H9 (cell line): ENCODE measurements at regions not wholly inside any gene's neighbourhood (a gene's known extent, or its start where the extent isn't known, plus 50 kb on each side); places are given as distances from the start of the nearest gene placed in this dataset.

Experiments used
- DNase-seq: peaks from one replicate; pipeline ENCODE4 v3.0.0-alpha.2; 2017
- H2AFZ ChIP-seq: one replicate; pipeline ENCODE4 v1.6.1; 2013; ENCODE audit warnings: mild to moderate bottlenecking, low read length, control low read depth, moderate library complexity
- H2AK5ac ChIP-seq: 2 replicates; pipeline ENCODE4 v1.6.1; 2013; ENCODE audit warnings: low read length, control low read depth, mixed read lengths; ENCODE audit not compliant: insufficient read length
- H2BK120ac ChIP-seq: one replicate; pipeline ENCODE4 v1.6.1; 2013; ENCODE audit warnings: low read depth, mild to moderate bottlenecking, low read length, control low read depth, inconsistent platforms; ENCODE audit not compliant: poor library complexity, severe bottlenecking
- H2BK12ac ChIP-seq: 2 replicates; pipeline ENCODE4 v1.6.1; 2013; ENCODE audit warnings: low read length, control low read depth, mixed read lengths, low read depth; ENCODE audit not compliant: insufficient read length
- H2BK15ac ChIP-seq: 2 replicates; pipeline ENCODE4 v1.6.1; 2013; ENCODE audit warnings: low read depth, low read length, control low read depth
- H2BK20ac ChIP-seq: one replicate; pipeline ENCODE4 v1.6.1; 2013; ENCODE audit warnings: low read depth, mild to moderate bottlenecking, low read length, control low read depth, inconsistent platforms; ENCODE audit not compliant: poor library complexity, severe bottlenecking
- H2BK5ac ChIP-seq: 2 replicates; pipeline ENCODE4 v1.6.1; 2013; ENCODE audit warnings: low read length, control low read depth, mixed read lengths; ENCODE audit not compliant: insufficient read length
- H3K14ac ChIP-seq: 2 replicates; pipeline ENCODE4 v1.6.1; 2013; ENCODE audit warnings: low read length, control low read depth; ENCODE audit not compliant: insufficient read depth
- H3K18ac ChIP-seq: 2 replicates; pipeline ENCODE4 v1.6.1; 2013; ENCODE audit warnings: low read depth, mild to moderate bottlenecking, mixed read lengths, low read length, control low read depth; ENCODE audit not compliant: insufficient read length
- H3K23ac ChIP-seq: 2 replicates; pipeline ENCODE4 v1.6.1; 2013; ENCODE audit warnings: low read length, control low read depth, mixed read lengths, low read depth; ENCODE audit not compliant: insufficient read length
- H3K23me2 ChIP-seq: 2 replicates; pipeline ENCODE4 v1.6.1; 2013; ENCODE audit warnings: low read depth, mild to moderate bottlenecking, mixed read lengths, low read length, control low read depth; ENCODE audit not compliant: insufficient read length, poor library complexity, severe bottlenecking
- H3K27ac ChIP-seq: 2 replicates; pipeline ENCODE4 v1.5.1; 2013; ENCODE audit warnings: low read length, control low read depth, mixed read lengths, low read depth; ENCODE audit not compliant: insufficient read length
- H3K27me3 ChIP-seq: 2 replicates; pipeline ENCODE4 v1.6.1; 2013; ENCODE audit warnings: low read length, control low read depth, inconsistent platforms; ENCODE audit not compliant: insufficient read depth
- H3K4ac ChIP-seq: 2 replicates; pipeline ENCODE4 v1.6.1; 2013; ENCODE audit warnings: low read depth, mild to moderate bottlenecking, control low read depth, inconsistent platforms, low read length, moderate library complexity
- H3K4me1 ChIP-seq: 2 replicates; pipeline ENCODE4 v1.6.1; 2013; ENCODE audit warnings: low read length, control low read depth, inconsistent platforms; ENCODE audit not compliant: insufficient read depth
- H3K4me2 ChIP-seq: 2 replicates; pipeline ENCODE4 v1.6.1; 2013; ENCODE audit warnings: low read length, control low read depth, mixed read lengths; ENCODE audit not compliant: insufficient read length, insufficient read depth
- H3K56ac ChIP-seq: 2 replicates; pipeline ENCODE4 v1.6.1; 2013; ENCODE audit warnings: low read depth, mild to moderate bottlenecking, mixed read lengths, low read length, control low read depth; ENCODE audit not compliant: insufficient read length
- H3K79me1 ChIP-seq: 2 replicates; pipeline ENCODE4 v1.6.1; 2013; ENCODE audit warnings: low read depth, mild to moderate bottlenecking, moderate library complexity, low read length, control low read depth, inconsistent platforms; ENCODE audit not compliant: insufficient read depth, poor library complexity, severe bottlenecking
- H3K79me2 ChIP-seq: 2 replicates; pipeline ENCODE4 v1.6.1; 2013; ENCODE audit warnings: low read length, control low read depth, inconsistent platforms; ENCODE audit not compliant: insufficient read depth
- H3K9ac ChIP-seq: 2 replicates; pipeline ENCODE4 v1.6.1; 2013; ENCODE audit warnings: low read length, control low read depth, mixed read lengths; ENCODE audit not compliant: insufficient read length; ENCODE audit errors: extremely low read depth
- H3K9me3 ChIP-seq: one replicate; pipeline ENCODE4 v1.6.1; 2013; ENCODE audit warnings: low read depth, low read length, inconsistent platforms; ENCODE audit not compliant: control insufficient read depth
- H3T11ph ChIP-seq: one replicate; pipeline ENCODE4 v1.6.1; 2013; ENCODE audit warnings: mild to moderate bottlenecking, low read length, control low read depth, inconsistent platforms
- H4K20me1 ChIP-seq: one replicate; pipeline ENCODE4 v1.6.1; 2013; ENCODE audit not compliant: control insufficient read depth, insufficient read length, insufficient read depth
- H4K5ac ChIP-seq: 2 replicates; pipeline ENCODE4 v1.6.1; 2013; ENCODE audit warnings: low read depth, mild to moderate bottlenecking, mixed read lengths, low read length, control low read depth; ENCODE audit not compliant: insufficient read length
- H4K8ac ChIP-seq: replicated peaks from 2 replicates; pipeline ENCODE4 v1.6.1; 2013; ENCODE audit warnings: low read length, control low read depth, mixed read lengths, low read depth; ENCODE audit not compliant: insufficient read length
- H4K91ac ChIP-seq: 2 replicates; pipeline ENCODE4 v1.6.1; 2013; ENCODE audit warnings: low read depth, mild to moderate bottlenecking, moderate library complexity, mixed read lengths, low read length, control low read depth; ENCODE audit not compliant: insufficient read length
- H3K27ac Mint-ChIP-seq, 3 experiments: 2 replicates in 2 of 3; 3 replicates in 1 of 3; pipeline ENCODE4 v1.8.0; 2020 to 2021; ENCODE audit warnings: mixed read lengths in 3 of 3, mild to moderate bottlenecking in 1 of 3, moderate library complexity in 1 of 3
- H3K27me3 Mint-ChIP-seq: 2 replicates; pipeline ENCODE4 v1.8.0; 2021; ENCODE audit warnings: low read depth, mild to moderate bottlenecking, moderate library complexity, mixed read lengths
- H3K36me3 Mint-ChIP-seq, 3 experiments: 2 replicates in 2 of 3; 3 replicates in 1 of 3; pipeline ENCODE4 v1.8.0; 2020 to 2021; ENCODE audit warnings: low read depth in 3 of 3, mixed read lengths in 3 of 3; ENCODE audit not compliant: insufficient read depth in 1 of 3
- H3K4me1 Mint-ChIP-seq, 2 experiments: 2 replicates each; pipeline ENCODE4 v1.8.0; 2020; ENCODE audit warnings: mixed read lengths in 2 of 2
- H3K4me3 Mint-ChIP-seq, 2 experiments: 2 replicates in 1 of 2; 3 replicates in 1 of 2; pipeline ENCODE4 v1.8.0; 2020 to 2021; ENCODE audit warnings: mild to moderate bottlenecking in 2 of 2, mixed read lengths in 2 of 2, moderate library complexity in 1 of 2
- H3K9me3 Mint-ChIP-seq, 2 experiments: 2 replicates in 1 of 2; 3 replicates in 1 of 2; pipeline ENCODE4 v1.8.0; 2020; ENCODE audit warnings: mild to moderate bottlenecking in 2 of 2, mixed read lengths in 2 of 2, moderate library complexity in 1 of 2
- WGBS: extraction: QIAGEN DNeasy Blood & Tissue Kit; methylation state at CpG from one replicate; pipeline ENCODE4 v1.1.7; 2013; ENCODE audit warnings: missing lambda C conversion rate, low lambda C conversion rate, mixed read lengths; ENCODE audit not compliant: insufficient read length; ENCODE audit errors: extremely low coverage; 5-methylcytosine and 5-hydroxymethylcytosine counted together
- TF ChIP-seq, protein P1 (sequence below): fragments of 200-600 bp; sonication (generic); conservative IDR thresholded peaks from 3 replicates; pipeline ENCODE4 v1.8.0; 2021; ENCODE audit warnings: antibody characterized with exemption, mild to moderate bottlenecking

- Histone ChIP-seq H3T11ph (no peak overlapping the region), H4K8ac (no peak overlapping the region), H2BK15ac (no peak overlapping the region), H3K27ac (no peak overlapping the region), H3K4me1 (no peaks in the 10 kb centered on the region; the same call in 1 of the 2 replicates), H3K23ac (no peak overlapping the region), H3K4me2 (no peak overlapping the region), H3K9me3 (no peaks in the 10 kb centered on the region), H2BK5ac (no peak overlapping the region), H3K27me3 (no peaks in the 10 kb centered on the region), H2AFZ (peak overlapping the region; percentile 88), H2AK5ac (no peak overlapping the region), H3K56ac (no peak overlapping the region), H3K79me2 (no peaks in the 10 kb centered on the region), H2BK120ac (no peak overlapping the region), H4K20me1 (no peaks in the 10 kb centered on the region), H3K23me2 (no peaks in the 10 kb centered on the region), H4K91ac (no peak overlapping the region), H2BK20ac (no peak overlapping the region), H3K18ac (no peak overlapping the region), H4K5ac (no peak overlapping the region), H2BK12ac (no peak overlapping the region), H3K4ac (no peak overlapping the region), H3K79me1 (no peaks in the 10 kb centered on the region), H3K9ac (no peak overlapping the region), H3K14ac (no peak overlapping the region)
- H3K4me1 Mint-ChIP-seq = peaks cover 3 to 8% of the 10 kb centered on the region in 2 experiments
- WGBS = no CpG with 5 or more reads among the region's 1 CpG
- no peak overlapping the region for H3K4me3 Mint-ChIP-seq
- H3K9me3 Mint-ChIP-seq = no peaks in the 10 kb centered on the region; a peak in 1 of 5 replicates
- H3K36me3 Mint-ChIP-seq = no peaks in the 10 kb centered on the region; a peak in 1 of 7 replicates
- DNase-seq = no peak
- TF ChIP-seq, protein P1, sequence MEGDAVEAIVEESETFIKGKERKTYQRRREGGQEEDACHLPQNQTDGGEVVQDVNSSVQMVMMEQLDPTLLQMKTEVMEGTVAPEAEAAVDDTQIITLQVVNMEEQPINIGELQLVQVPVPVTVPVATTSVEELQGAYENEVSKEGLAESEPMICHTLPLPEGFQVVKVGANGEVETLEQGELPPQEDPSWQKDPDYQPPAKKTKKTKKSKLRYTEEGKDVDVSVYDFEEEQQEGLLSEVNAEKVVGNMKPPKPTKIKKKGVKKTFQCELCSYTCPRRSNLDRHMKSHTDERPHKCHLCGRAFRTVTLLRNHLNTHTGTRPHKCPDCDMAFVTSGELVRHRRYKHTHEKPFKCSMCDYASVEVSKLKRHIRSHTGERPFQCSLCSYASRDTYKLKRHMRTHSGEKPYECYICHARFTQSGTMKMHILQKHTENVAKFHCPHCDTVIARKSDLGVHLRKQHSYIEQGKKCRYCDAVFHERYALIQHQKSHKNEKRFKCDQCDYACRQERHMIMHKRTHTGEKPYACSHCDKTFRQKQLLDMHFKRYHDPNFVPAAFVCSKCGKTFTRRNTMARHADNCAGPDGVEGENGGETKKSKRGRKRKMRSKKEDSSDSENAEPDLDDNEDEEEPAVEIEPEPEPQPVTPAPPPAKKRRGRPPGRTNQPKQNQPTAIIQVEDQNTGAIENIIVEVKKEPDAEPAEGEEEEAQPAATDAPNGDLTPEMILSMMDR = peak; percentile 75
- peaks cover 2% of the 10 kb centered on the region; the same call in 1 of the 2 replicates for H3K27me3 Mint-ChIP-seq
- H3K27ac Mint-ChIP-seq = no peak overlapping the region
Observed at GRCh38 chr9:85142968-85143367, 473.4 kb downstream of the NTRK2 start.
